H9 (cell line): ENCODE measurements at regions not wholly inside any gene's neighbourhood (a gene's known extent, or its start where the extent isn't known, plus 50 kb on each side); places are given as distances from the start of the nearest gene placed in this dataset.

Experiments
- DNase-seq: peaks from one replicate; pipeline ENCODE4 v3.0.0-alpha.2; 2017
- H2AFZ ChIP-seq: one replicate; pipeline ENCODE4 v1.6.1; 2013; ENCODE audit warnings: mild to moderate bottlenecking, low read length, control low read depth, moderate library complexity
- H2AK5ac ChIP-seq: 2 replicates; pipeline ENCODE4 v1.6.1; 2013; ENCODE audit warnings: low read length, control low read depth, mixed read lengths; ENCODE audit not compliant: insufficient read length
- H2BK120ac ChIP-seq: one replicate; pipeline ENCODE4 v1.6.1; 2013; ENCODE audit warnings: low read depth, mild to moderate bottlenecking, low read length, control low read depth, inconsistent platforms; ENCODE audit not compliant: poor library complexity, severe bottlenecking
- H2BK12ac ChIP-seq: 2 replicates; pipeline ENCODE4 v1.6.1; 2013; ENCODE audit warnings: low read length, control low read depth, mixed read lengths, low read depth; ENCODE audit not compliant: insufficient read length
- H2BK15ac ChIP-seq: 2 replicates; pipeline ENCODE4 v1.6.1; 2013; ENCODE audit warnings: low read depth, low read length, control low read depth
- H2BK20ac ChIP-seq: one replicate; pipeline ENCODE4 v1.6.1; 2013; ENCODE audit warnings: low read depth, mild to moderate bottlenecking, low read length, control low read depth, inconsistent platforms; ENCODE audit not compliant: poor library complexity, severe bottlenecking
- H2BK5ac ChIP-seq: 2 replicates; pipeline ENCODE4 v1.6.1; 2013; ENCODE audit warnings: low read length, control low read depth, mixed read lengths; ENCODE audit not compliant: insufficient read length
- H3K14ac ChIP-seq: 2 replicates; pipeline ENCODE4 v1.6.1; 2013; ENCODE audit warnings: low read length, control low read depth; ENCODE audit not compliant: insufficient read depth
- H3K18ac ChIP-seq: 2 replicates; pipeline ENCODE4 v1.6.1; 2013; ENCODE audit warnings: low read depth, mild to moderate bottlenecking, mixed read lengths, low read length, control low read depth; ENCODE audit not compliant: insufficient read length
- H3K23ac ChIP-seq: 2 replicates; pipeline ENCODE4 v1.6.1; 2013; ENCODE audit warnings: low read length, control low read depth, mixed read lengths, low read depth; ENCODE audit not compliant: insufficient read length
- H3K23me2 ChIP-seq: 2 replicates; pipeline ENCODE4 v1.6.1; 2013; ENCODE audit warnings: low read depth, mild to moderate bottlenecking, mixed read lengths, low read length, control low read depth; ENCODE audit not compliant: insufficient read length, poor library complexity, severe bottlenecking
- H3K27ac ChIP-seq: 2 replicates; pipeline ENCODE4 v1.5.1; 2013; ENCODE audit warnings: low read length, control low read depth, mixed read lengths, low read depth; ENCODE audit not compliant: insufficient read length
- H3K27me3 ChIP-seq: 2 replicates; pipeline ENCODE4 v1.6.1; 2013; ENCODE audit warnings: low read length, control low read depth, inconsistent platforms; ENCODE audit not compliant: insufficient read depth
- H3K4ac ChIP-seq: 2 replicates; pipeline ENCODE4 v1.6.1; 2013; ENCODE audit warnings: low read depth, mild to moderate bottlenecking, control low read depth, inconsistent platforms, low read length, moderate library complexity
- H3K4me1 ChIP-seq: 2 replicates; pipeline ENCODE4 v1.6.1; 2013; ENCODE audit warnings: low read length, control low read depth, inconsistent platforms; ENCODE audit not compliant: insufficient read depth
- H3K4me2 ChIP-seq: 2 replicates; pipeline ENCODE4 v1.6.1; 2013; ENCODE audit warnings: low read length, control low read depth, mixed read lengths; ENCODE audit not compliant: insufficient read length, insufficient read depth
- H3K56ac ChIP-seq: 2 replicates; pipeline ENCODE4 v1.6.1; 2013; ENCODE audit warnings: low read depth, mild to moderate bottlenecking, mixed read lengths, low read length, control low read depth; ENCODE audit not compliant: insufficient read length
- H3K79me1 ChIP-seq: 2 replicates; pipeline ENCODE4 v1.6.1; 2013; ENCODE audit warnings: low read depth, mild to moderate bottlenecking, moderate library complexity, low read length, control low read depth, inconsistent platforms; ENCODE audit not compliant: insufficient read depth, poor library complexity, severe bottlenecking
- H3K79me2 ChIP-seq: 2 replicates; pipeline ENCODE4 v1.6.1; 2013; ENCODE audit warnings: low read length, control low read depth, inconsistent platforms; ENCODE audit not compliant: insufficient read depth
- H3K9ac ChIP-seq: 2 replicates; pipeline ENCODE4 v1.6.1; 2013; ENCODE audit warnings: low read length, control low read depth, mixed read lengths; ENCODE audit not compliant: insufficient read length; ENCODE audit errors: extremely low read depth
- H3K9me3 ChIP-seq: one replicate; pipeline ENCODE4 v1.6.1; 2013; ENCODE audit warnings: low read depth, low read length, inconsistent platforms; ENCODE audit not compliant: control insufficient read depth
- H3T11ph ChIP-seq: one replicate; pipeline ENCODE4 v1.6.1; 2013; ENCODE audit warnings: mild to moderate bottlenecking, low read length, control low read depth, inconsistent platforms
- H4K20me1 ChIP-seq: one replicate; pipeline ENCODE4 v1.6.1; 2013; ENCODE audit not compliant: control insufficient read depth, insufficient read length, insufficient read depth
- H4K5ac ChIP-seq: 2 replicates; pipeline ENCODE4 v1.6.1; 2013; ENCODE audit warnings: low read depth, mild to moderate bottlenecking, mixed read lengths, low read length, control low read depth; ENCODE audit not compliant: insufficient read length
- H4K8ac ChIP-seq: replicated peaks from 2 replicates; pipeline ENCODE4 v1.6.1; 2013; ENCODE audit warnings: low read length, control low read depth, mixed read lengths, low read depth; ENCODE audit not compliant: insufficient read length
- H4K91ac ChIP-seq: 2 replicates; pipeline ENCODE4 v1.6.1; 2013; ENCODE audit warnings: low read depth, mild to moderate bottlenecking, moderate library complexity, mixed read lengths, low read length, control low read depth; ENCODE audit not compliant: insufficient read length
- H3K27ac Mint-ChIP-seq, 3 experiments: 2 replicates in 2 of 3; 3 replicates in 1 of 3; pipeline ENCODE4 v1.8.0; 2020 to 2021; ENCODE audit warnings: mixed read lengths in 3 of 3, mild to moderate bottlenecking in 1 of 3, moderate library complexity in 1 of 3
- H3K27me3 Mint-ChIP-seq: 2 replicates; pipeline ENCODE4 v1.8.0; 2021; ENCODE audit warnings: low read depth, mild to moderate bottlenecking, moderate library complexity, mixed read lengths
- H3K36me3 Mint-ChIP-seq, 3 experiments: 2 replicates in 2 of 3; 3 replicates in 1 of 3; pipeline ENCODE4 v1.8.0; 2020 to 2021; ENCODE audit warnings: low read depth in 3 of 3, mixed read lengths in 3 of 3; ENCODE audit not compliant: insufficient read depth in 1 of 3
- H3K4me1 Mint-ChIP-seq, 2 experiments: 2 replicates each; pipeline ENCODE4 v1.8.0; 2020; ENCODE audit warnings: mixed read lengths in 2 of 2
- H3K4me3 Mint-ChIP-seq, 2 experiments: 2 replicates in 1 of 2; 3 replicates in 1 of 2; pipeline ENCODE4 v1.8.0; 2020 to 2021; ENCODE audit warnings: mild to moderate bottlenecking in 2 of 2, mixed read lengths in 2 of 2, moderate library complexity in 1 of 2
- H3K9me3 Mint-ChIP-seq, 2 experiments: 2 replicates in 1 of 2; 3 replicates in 1 of 2; pipeline ENCODE4 v1.8.0; 2020; ENCODE audit warnings: mild to moderate bottlenecking in 2 of 2, mixed read lengths in 2 of 2, moderate library complexity in 1 of 2
- WGBS: extraction: QIAGEN DNeasy Blood & Tissue Kit; methylation state at CpG from one replicate; pipeline ENCODE4 v1.1.7; 2013; ENCODE audit warnings: missing lambda C conversion rate, low lambda C conversion rate, mixed read lengths; ENCODE audit not compliant: insufficient read length; ENCODE audit errors: extremely low coverage; 5-methylcytosine and 5-hydroxymethylcytosine counted together
- TF ChIP-seq, protein P1 (sequence below): fragments of 200-600 bp; sonication (generic); conservative IDR thresholded peaks from 3 replicates; pipeline ENCODE4 v1.8.0; 2021; ENCODE audit warnings: antibody characterized with exemption, mild to moderate bottlenecking

DNA sequence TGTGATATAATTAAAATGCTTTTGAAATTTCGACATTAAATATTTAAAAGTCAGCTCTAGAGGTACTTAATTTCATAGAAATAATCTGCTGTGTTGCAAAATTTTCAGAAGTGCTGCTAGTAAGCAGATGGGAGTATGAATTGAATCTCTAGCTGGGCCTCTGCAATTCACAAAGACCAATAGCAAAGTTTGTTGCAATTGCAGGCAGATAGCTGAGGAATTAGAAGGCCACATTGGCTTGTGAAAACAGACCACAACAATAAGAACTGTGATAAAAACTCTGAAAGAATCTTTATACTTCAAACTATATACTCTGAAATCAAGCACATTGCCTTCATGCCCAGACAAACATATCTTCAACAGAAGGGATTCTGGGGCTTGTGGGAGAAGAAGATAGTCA, 636.3 kb upstream of the SOX9 start:
- Histone ChIP-seq H3K18ac (no peak overlapping the region), H3K4me2 (no peak overlapping the region), H2BK15ac (no peak overlapping the region), H3K79me1 (no peaks in the 10 kb centered on the region), H3T11ph (no peak overlapping the region), H3K14ac (no peak overlapping the region), H3K9ac (no peak overlapping the region), H3K4me1 (no peaks in the 10 kb centered on the region), H3K27ac (no peak overlapping the region), H3K56ac (no peak overlapping the region), H3K4ac (no peak overlapping the region), H3K23ac (no peak overlapping the region), H3K79me2 (no peaks in the 10 kb centered on the region), H3K23me2 (no peaks in the 10 kb centered on the region), H2BK5ac (no peak overlapping the region), H2AFZ (no peak overlapping the region), H3K27me3 (no peaks in the 10 kb centered on the region), H4K8ac (no peak overlapping the region), H4K91ac (no peak overlapping the region), H2BK120ac (no peak overlapping the region), H3K9me3 (no peaks in the 10 kb centered on the region), H4K5ac (no peak overlapping the region), H2AK5ac (no peak overlapping the region), H2BK20ac (no peak overlapping the region), H4K20me1 (no peaks in the 10 kb centered on the region), H2BK12ac (no peak overlapping the region)
- TF ChIP-seq, protein P1, sequence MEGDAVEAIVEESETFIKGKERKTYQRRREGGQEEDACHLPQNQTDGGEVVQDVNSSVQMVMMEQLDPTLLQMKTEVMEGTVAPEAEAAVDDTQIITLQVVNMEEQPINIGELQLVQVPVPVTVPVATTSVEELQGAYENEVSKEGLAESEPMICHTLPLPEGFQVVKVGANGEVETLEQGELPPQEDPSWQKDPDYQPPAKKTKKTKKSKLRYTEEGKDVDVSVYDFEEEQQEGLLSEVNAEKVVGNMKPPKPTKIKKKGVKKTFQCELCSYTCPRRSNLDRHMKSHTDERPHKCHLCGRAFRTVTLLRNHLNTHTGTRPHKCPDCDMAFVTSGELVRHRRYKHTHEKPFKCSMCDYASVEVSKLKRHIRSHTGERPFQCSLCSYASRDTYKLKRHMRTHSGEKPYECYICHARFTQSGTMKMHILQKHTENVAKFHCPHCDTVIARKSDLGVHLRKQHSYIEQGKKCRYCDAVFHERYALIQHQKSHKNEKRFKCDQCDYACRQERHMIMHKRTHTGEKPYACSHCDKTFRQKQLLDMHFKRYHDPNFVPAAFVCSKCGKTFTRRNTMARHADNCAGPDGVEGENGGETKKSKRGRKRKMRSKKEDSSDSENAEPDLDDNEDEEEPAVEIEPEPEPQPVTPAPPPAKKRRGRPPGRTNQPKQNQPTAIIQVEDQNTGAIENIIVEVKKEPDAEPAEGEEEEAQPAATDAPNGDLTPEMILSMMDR = no peak
- no peak overlapping the region for H3K4me3 Mint-ChIP-seq
- no peaks in the 10 kb centered on the region for H3K36me3 Mint-ChIP-seq
- no peaks in the 10 kb centered on the region for H3K27me3 Mint-ChIP-seq
- no peak overlapping the region for H3K27ac Mint-ChIP-seq
- DNase-seq = no peak
- H3K9me3 Mint-ChIP-seq = no peaks in the 10 kb centered on the region
- WGBS = no CpG with 5 or more reads among the region's 1 CpG
- no peaks in the 10 kb centered on the region for H3K4me1 Mint-ChIP-seq
